ENCODE measurements at regions not wholly inside any gene's neighbourhood (a gene's known extent, or its start where the extent isn't known, plus 50 kb on each side); places are given as distances from the start of the nearest gene placed in this dataset.
A peak's percentile ranks its signal among the peaks of the same experiment; 100 is the strongest.

GRCh38 chr6:129967427-129967826 is 51.0 kb upstream of the L3MBTL3 start:
- DNase-seq = no peak

- no peak for DNase-seq
Measured at GRCh38 chr6:129966125-129966524, 52.3 kb upstream of the L3MBTL3 start.

- no peak for DNase-seq
Measured at GRCh38 chr6:129965096-129965495, 53.3 kb upstream of the L3MBTL3 start.

GRCh38 chr6:129959358-129959930 is 58.9 kb upstream of the L3MBTL3 start:
- no peak for DNase-seq

- no peak for DNase-seq
Measured at GRCh38 chr6:129957941-129958898, 60.2 kb upstream of the L3MBTL3 start.

- no peak for DNase-seq
Measured at GRCh38 chr6:129955584-129955983, 62.8 kb upstream of the L3MBTL3 start.

GRCh38 chr6:129954749-129955431 is 63.5 kb upstream of the L3MBTL3 start:
- no peak for DNase-seq

GRCh38 chr6:129947797-129948196 is 70.6 kb upstream of the L3MBTL3 start:
- DNase-seq = no peak

- no peak for DNase-seq
Measured at GRCh38 chr6:129946439-129947140, 71.8 kb upstream of the L3MBTL3 start.

GRCh38 chr6:129943637-129944271 is 74.6 kb upstream of the L3MBTL3 start:
- DNase-seq = no peak

GRCh38 chr6:129940454-129941195 is 77.8 kb upstream of the L3MBTL3 start:
- no peak for DNase-seq

GRCh38 chr6:129938249-129939020 is 77.3 kb upstream of the TMEM244 start:
- no peak for DNase-seq

GRCh38 chr6:129936329-129937165 is 75.4 kb upstream of the TMEM244 start:
- DNase-seq = peak; percentile 71

- DNase-seq = no peak
Measured at GRCh38 chr6:129932321-129932720, 71.2 kb upstream of the TMEM244 start.

GRCh38 chr6:129929433-129929832 is 68.3 kb upstream of the TMEM244 start:
- no peak for DNase-seq

GRCh38 chr6:129923530-129924250 is 62.6 kb upstream of the TMEM244 start:
- DNase-seq = no peak

- no peak for DNase-seq
Measured at GRCh38 chr6:129921169-129921817, 60.2 kb upstream of the TMEM244 start.

- DNase-seq = no peak
Measured at GRCh38 chr6:129920103-129920798, 59.1 kb upstream of the TMEM244 start.

All from NCI-H69 (cell line).